A549 (cell line): ENCODE measurements at regions not wholly inside any gene's neighbourhood (a gene's known extent, or its start where the extent isn't known, plus 50 kb on each side); places are given as distances from the start of the nearest gene placed in this dataset.

Source experiments
- CHD4 ChIP-seq: fragments of 200-600 bp; sonication (generic); IDR thresholded peaks from 2 replicates; pipeline ENCODE4 v1.6.1; 2016; ENCODE audit warnings: antibody characterized with exemption, mild to moderate bottlenecking, borderline replicate concordance
- CTCF ChIP-seq: fragments of >200 bp; sonication (Bioruptor Twin); formaldehyde crosslinking; IDR thresholded peaks from 3 replicates; pipeline ENCODE4 v1.5.1; 2016
- MAX ChIP-seq: IDR thresholded peaks from 2 replicates; pipeline ENCODE4 v1.6.1; 2012

- TF ChIP-seq CTCF, result no peak
- no peak for TF ChIP-seq CHD4
- no peak for TF ChIP-seq MAX
Observed at GRCh38 chr5:133783481-133783880, 171.1 kb upstream of the FSTL4 start.
